Astrocyte (in vitro differentiated cells and primary cell): ENCODE measurements at regions not wholly inside any gene's neighbourhood (a gene's known extent, or its start where the extent isn't known, plus 50 kb on each side); places are given as distances from the start of the nearest gene placed in this dataset.
"Not testable (repeated sequence)": the region's sequence is repeated elsewhere in the genome, so short reads cannot be mapped to it uniquely, and the experiment has no call there.

Experiments used
- DNase-seq: peaks from one replicate; pipeline ENCODE4 v3.0.0-alpha.2; 2010; ENCODE audit warnings: low read depth
- FAIRE-seq: peaks from 2 replicates; lab custom pipeline; 2011; peaks lifted over from hg19 to GRCh38; lab: Jason Lieb, UNC
- H2AFZ ChIP-seq: 2 replicates; pipeline ENCODE4 v1.6.0; 2012; ENCODE audit warnings: low read depth, low read length, inconsistent platforms
- H3K27ac ChIP-seq: 2 replicates; pipeline ENCODE4 v1.5.1; 2011; ENCODE audit warnings: low read depth, low read length, inconsistent platforms
- H3K27me3 ChIP-seq: 2 replicates; pipeline ENCODE4 v1.6.0; 2011; ENCODE audit warnings: low read length, inconsistent platforms; ENCODE audit not compliant: insufficient read depth
- H3K36me3 ChIP-seq: 2 replicates; pipeline ENCODE4 v1.5.1; 2011; ENCODE audit warnings: low read length, inconsistent platforms; ENCODE audit not compliant: insufficient read depth
- H3K4me1 ChIP-seq: 2 replicates; pipeline ENCODE4 v1.5.1; 2011; ENCODE audit warnings: low read length, inconsistent platforms; ENCODE audit not compliant: insufficient read depth
- H3K4me2 ChIP-seq: 2 replicates; pipeline ENCODE4 v1.6.0; 2012; ENCODE audit warnings: low read length, inconsistent platforms
- H3K4me3 ChIP-seq: 2 replicates; pipeline ENCODE4 v1.5.1; 2011; ENCODE audit warnings: low read depth, mild to moderate bottlenecking, low read length, inconsistent platforms; ENCODE audit not compliant: insufficient read depth
- H3K79me2 ChIP-seq: 2 replicates; pipeline ENCODE4 v1.6.0; 2012; ENCODE audit warnings: mild to moderate bottlenecking, low read length, inconsistent platforms; ENCODE audit not compliant: insufficient read depth
- H3K9ac ChIP-seq: 2 replicates; pipeline ENCODE4 v1.6.0; 2012; ENCODE audit warnings: mild to moderate bottlenecking, low read length, inconsistent platforms
- H3K9me3 ChIP-seq: 2 replicates; pipeline ENCODE4 v1.5.1; 2012; ENCODE audit warnings: low read depth, mild to moderate bottlenecking, low read length, inconsistent platforms; ENCODE audit not compliant: insufficient read depth
- H4K20me1 ChIP-seq: 2 replicates; pipeline ENCODE4 v1.6.0; 2012; ENCODE audit warnings: low read length, inconsistent platforms; ENCODE audit not compliant: insufficient read depth
- H3K27ac Mint-ChIP-seq: one replicate; pipeline ENCODE4 v1.8.0; 2021; ENCODE audit warnings: mild to moderate bottlenecking, mixed read lengths; ENCODE audit not compliant: unreplicated experiment
- H3K27me3 Mint-ChIP-seq: one replicate; pipeline ENCODE4 v1.8.0; 2021; ENCODE audit warnings: low read depth, mixed read lengths; ENCODE audit not compliant: unreplicated experiment
- H3K36me3 Mint-ChIP-seq: one replicate; pipeline ENCODE4 v1.8.0; 2021; ENCODE audit warnings: low read depth, mixed read lengths; ENCODE audit not compliant: unreplicated experiment
- H3K4me1 Mint-ChIP-seq: one replicate; pipeline ENCODE4 v1.8.0; 2021; ENCODE audit warnings: low read depth, mixed read lengths; ENCODE audit not compliant: unreplicated experiment
- H3K4me3 Mint-ChIP-seq: one replicate; pipeline ENCODE4 v1.8.0; 2021; ENCODE audit warnings: mild to moderate bottlenecking, moderate library complexity, mixed read lengths; ENCODE audit not compliant: unreplicated experiment
- H3K9me3 Mint-ChIP-seq: one replicate; pipeline ENCODE4 v1.8.0; 2021; ENCODE audit warnings: mild to moderate bottlenecking, mixed read lengths; ENCODE audit not compliant: unreplicated experiment
- CTCF ChIP-seq: IDR thresholded peaks from 2 replicates; pipeline ENCODE4 v1.5.1; 2011; ENCODE audit warnings: low read depth, mild to moderate bottlenecking, inconsistent platforms, low read length, moderate library complexity; ENCODE audit not compliant: insufficient read depth
- EZH2 ChIP-seq: IDR thresholded peaks from 2 replicates; pipeline ENCODE4 v1.6.1; 2012; ENCODE audit warnings: mild to moderate bottlenecking, low read length, inconsistent platforms; ENCODE audit not compliant: insufficient read depth

GRCh38 chr9:40926404-40927259, 201.8 kb downstream of the FOXD4L6 start:
- H3K27ac ChIP-seq: no peak overlapping the region
- H3K4me1 ChIP-seq: no peaks in the 10 kb centered on the region
- TF ChIP-seq CTCF (no peak), EZH2 (no peak)
- Mint-ChIP-seq H3K27ac (no peak overlapping the region), H3K36me3 (no peaks in the 10 kb centered on the region), H3K4me1 (no peaks in the 10 kb centered on the region), H3K9me3 (peaks cover 43% of the 10 kb centered on the region), H3K27me3 (peaks cover 33% of the 10 kb centered on the region), H3K4me3 (no peak overlapping the region)
- H4K20me1 ChIP-seq: no peaks in the 10 kb centered on the region
- no peaks in the 10 kb centered on the region for H3K36me3 ChIP-seq
- no peaks in the 10 kb centered on the region for H3K27me3 ChIP-seq
- FAIRE-seq (no peak), DNase-seq (no peak)
- no peak overlapping the region for H3K9ac ChIP-seq
- H3K79me2 ChIP-seq: no peaks in the 10 kb centered on the region
- H2AFZ ChIP-seq: no peak overlapping the region
- H3K9me3 ChIP-seq: peaks cover 42% of the 10 kb centered on the region
- no peak overlapping the region for H3K4me3 ChIP-seq
- no peak overlapping the region for H3K4me2 ChIP-seq

- Mint-ChIP-seq H3K9me3 (peaks cover 36% of the 10 kb centered on the region), H3K27me3 (peaks cover 23% of the 10 kb centered on the region), H3K36me3 (no peaks in the 10 kb centered on the region), H3K27ac (no peak overlapping the region), H3K4me1 (no peaks in the 10 kb centered on the region), H3K4me3 (no peak overlapping the region)
- Histone ChIP-seq H3K4me2 (no peak overlapping the region), H3K36me3 (no peaks in the 10 kb centered on the region), H4K20me1 (no peaks in the 10 kb centered on the region), H2AFZ (no peak overlapping the region), H3K27ac (no peak overlapping the region), H3K79me2 (no peaks in the 10 kb centered on the region), H3K9ac (no peak overlapping the region), H3K27me3 (no peaks in the 10 kb centered on the region), H3K9me3 (peaks cover 40% of the 10 kb centered on the region), H3K4me3 (no peak overlapping the region), H3K4me1 (no peaks in the 10 kb centered on the region)
- DNase-seq (no peak), FAIRE-seq (no peak)
- TF ChIP-seq EZH2 (no peak), CTCF (no peak)
Observed at GRCh38 chr9:40925149-40925548, 203.3 kb downstream of the FOXD4L6 start.

GRCh38 chr9:40916399-40916783, 212.1 kb downstream of the FOXD4L6 start:
- peaks cover 56% of the 10 kb centered on the region for H3K9me3 Mint-ChIP-seq
- not testable (repeated sequence) for H3K4me1 ChIP-seq, DNase-seq

GRCh38 chr9:40915660-40916398, 212.7 kb downstream of the FOXD4L6 start:
- not testable (repeated sequence) for H3K79me2 ChIP-seq, H3K36me3 ChIP-seq, H3K4me2 ChIP-seq, H3K9ac ChIP-seq, H4K20me1 ChIP-seq, H3K4me1 ChIP-seq, DNase-seq, H3K36me3 Mint-ChIP-seq, H3K4me3 Mint-ChIP-seq, H2AFZ ChIP-seq, H3K27ac ChIP-seq, H3K4me1 Mint-ChIP-seq, H3K27me3 ChIP-seq, H3K27ac Mint-ChIP-seq, FAIRE-seq, H3K4me3 ChIP-seq
- H3K9me3 ChIP-seq: peaks cover 42% of the 10 kb centered on the region
- Mint-ChIP-seq H3K9me3 (peaks cover 61% of the 10 kb centered on the region), H3K27me3 (peaks cover 23% of the 10 kb centered on the region)

More at GRCh38 chr9:40916399-40916783, 212.1 kb downstream of the FOXD4L6 start:
- H3K27ac Mint-ChIP-seq, H3K4me2 ChIP-seq, FAIRE-seq, H3K4me3 Mint-ChIP-seq, H3K27ac ChIP-seq, H3K4me3 ChIP-seq, H3K79me2 ChIP-seq, H4K20me1 ChIP-seq, H3K27me3 ChIP-seq, H3K36me3 Mint-ChIP-seq, H3K4me1 Mint-ChIP-seq, H3K9ac ChIP-seq, H3K36me3 ChIP-seq, H2AFZ ChIP-seq: not testable (repeated sequence)
- H3K27me3 Mint-ChIP-seq: peaks cover 18% of the 10 kb centered on the region
- peaks cover 39% of the 10 kb centered on the region for H3K9me3 ChIP-seq
